GM23338 (cell line): ENCODE measurements at regions not wholly inside any gene's neighbourhood (a gene's known extent, or its start where the extent isn't known, plus 50 kb on each side); places are given as distances from the start of the nearest gene placed in this dataset.

Source experiments
- ETS1 ChIP-seq: IDR thresholded peaks from 2 replicates; pipeline ENCODE4 v1.6.1; 2016; ENCODE audit warnings: antibody characterized with exemption
- EZH2phosphoT487 ChIP-seq: fragments of 200-600 bp; sonication (generic); IDR thresholded peaks from one replicate; pipeline ENCODE4 v1.8.1; 2018; ENCODE audit warnings: antibody characterized with exemption; ENCODE audit not compliant: unreplicated experiment
- JUNB ChIP-seq: IDR thresholded peaks from one replicate; pipeline ENCODE4 v1.6.1; 2016; ENCODE audit warnings: antibody characterized with exemption; ENCODE audit not compliant: unreplicated experiment
- POLR2AphosphoS5 ChIP-seq: IDR thresholded peaks from 2 replicates; pipeline ENCODE4 v1.6.1; 2016; ENCODE audit warnings: antibody characterized with exemption, low read depth
- REST ChIP-seq: IDR thresholded peaks from one replicate; pipeline ENCODE4 v1.6.1; 2018; ENCODE audit warnings: antibody characterized with exemption; ENCODE audit not compliant: unreplicated experiment
- ZNF331 ChIP-seq: fragments of 250-450 bp; sonication (Bioruptor Pico); IDR thresholded peaks from 2 replicates; pipeline ENCODE4 v1.5.0; 2020; ENCODE audit warnings: low read depth, mild to moderate bottlenecking, moderate library complexity
- ZNF462 ChIP-seq: fragments of 250-450 bp; sonication (Bioruptor Pico); IDR thresholded peaks from 2 replicates; pipeline ENCODE4 v1.5.0; 2020; ENCODE audit warnings: mild to moderate bottlenecking, moderate library complexity

- TF ChIP-seq ZNF462 (CRISPR knock-in tag) (no peak), REST (no peak), ETS1 (no peak), ZNF331 (CRISPR knock-in tag) (no peak), EZH2phosphoT487 (no peak), POLR2AphosphoS5 (no peak), JUNB (no peak)
These were observed 367.3 kb upstream of the FRG2C start (continued) for GRCh38 chr3:75296858-75297257.
